ENCODE measurements at regions not wholly inside any gene's neighbourhood (a gene's known extent, or its start where the extent isn't known, plus 50 kb on each side); places are given as distances from the start of the nearest gene placed in this dataset.

DNA sequence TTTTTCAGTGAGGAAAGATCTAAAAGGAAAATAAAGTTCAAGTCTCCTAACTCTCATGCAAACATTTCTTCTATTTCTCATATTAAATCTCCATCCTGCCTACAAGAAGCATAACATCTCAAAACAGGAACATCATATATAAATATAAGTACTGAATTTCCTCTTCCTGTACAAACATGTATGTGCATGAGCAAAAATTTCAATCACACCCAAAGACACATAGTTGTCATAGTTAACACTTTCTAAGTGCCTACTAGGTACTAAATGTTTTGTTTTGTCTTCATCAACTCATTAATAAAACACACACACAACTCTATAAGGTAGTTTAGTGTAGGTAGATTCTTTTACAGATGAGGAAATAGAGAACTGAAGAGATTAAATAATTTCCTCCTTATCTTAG, 237.1 kb upstream of the ADGRL2 start:
- H3K4me1 ChIP-seq: no peaks in the 10 kb centered on the region
- H3K4me3 ChIP-seq: no peak overlapping the region
- no peaks in the 10 kb centered on the region for H3K27me3 ChIP-seq
- no peak for DNase-seq (ENCODE audit: low spot score in 2 of 2)
- H3K9me3 ChIP-seq: no peaks in the 10 kb centered on the region
- no peak overlapping the region for H3K27ac ChIP-seq
- peaks cover 4% of the 10 kb centered on the region for H3K36me3 ChIP-seq
- no peak for TF ChIP-seq POLR2A (IDR thresholded peaks at IDR 0.05)
- TF ChIP-seq, protein P1, sequence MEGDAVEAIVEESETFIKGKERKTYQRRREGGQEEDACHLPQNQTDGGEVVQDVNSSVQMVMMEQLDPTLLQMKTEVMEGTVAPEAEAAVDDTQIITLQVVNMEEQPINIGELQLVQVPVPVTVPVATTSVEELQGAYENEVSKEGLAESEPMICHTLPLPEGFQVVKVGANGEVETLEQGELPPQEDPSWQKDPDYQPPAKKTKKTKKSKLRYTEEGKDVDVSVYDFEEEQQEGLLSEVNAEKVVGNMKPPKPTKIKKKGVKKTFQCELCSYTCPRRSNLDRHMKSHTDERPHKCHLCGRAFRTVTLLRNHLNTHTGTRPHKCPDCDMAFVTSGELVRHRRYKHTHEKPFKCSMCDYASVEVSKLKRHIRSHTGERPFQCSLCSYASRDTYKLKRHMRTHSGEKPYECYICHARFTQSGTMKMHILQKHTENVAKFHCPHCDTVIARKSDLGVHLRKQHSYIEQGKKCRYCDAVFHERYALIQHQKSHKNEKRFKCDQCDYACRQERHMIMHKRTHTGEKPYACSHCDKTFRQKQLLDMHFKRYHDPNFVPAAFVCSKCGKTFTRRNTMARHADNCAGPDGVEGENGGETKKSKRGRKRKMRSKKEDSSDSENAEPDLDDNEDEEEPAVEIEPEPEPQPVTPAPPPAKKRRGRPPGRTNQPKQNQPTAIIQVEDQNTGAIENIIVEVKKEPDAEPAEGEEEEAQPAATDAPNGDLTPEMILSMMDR (IDR thresholded peaks at IDR 0.05): no peak
- intact Hi-C loops (cut with DNase I; ENCODE audit: low total_unique reads): no loop called here

DNA sequence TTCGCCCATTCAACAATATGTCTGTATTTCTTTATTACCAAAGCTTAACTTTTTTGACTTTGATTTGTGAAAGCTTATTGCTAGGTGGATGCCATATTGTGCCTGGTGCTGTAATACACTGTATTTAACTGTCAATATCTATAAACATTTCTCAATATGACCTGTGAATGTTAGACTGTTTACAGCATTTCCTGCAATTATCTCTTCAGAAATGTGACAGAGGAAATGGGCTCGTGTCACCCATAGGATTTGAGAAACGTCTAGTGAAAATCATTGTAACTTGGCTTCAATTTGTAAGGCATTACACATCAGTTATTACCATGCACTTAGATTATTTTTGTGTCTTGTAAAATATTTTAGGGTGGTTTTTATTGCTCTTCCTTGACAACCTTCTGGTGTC, 237.8 kb upstream of the ADGRL2 start:
- no peaks in the 10 kb centered on the region for H3K4me1 ChIP-seq
- H3K9me3 ChIP-seq: no peaks in the 10 kb centered on the region
- intact Hi-C loops (cut with DNase I; ENCODE audit: low total_unique reads): no loop called here
- no peak overlapping the region for H3K4me3 ChIP-seq
- no peak overlapping the region for H3K27ac ChIP-seq
- H3K36me3 ChIP-seq: peaks cover 4% of the 10 kb centered on the region
- no peak for DNase-seq (ENCODE audit: low spot score in 2 of 2)
- H3K27me3 ChIP-seq: no peaks in the 10 kb centered on the region
- TF ChIP-seq POLR2AphosphoS5 (IDR thresholded peaks at IDR 0.05): no peak
- TF ChIP-seq, protein P1 (IDR thresholded peaks at IDR 0.05): no peak
- TF ChIP-seq POLR2A (IDR thresholded peaks at IDR 0.05): no peak

DNA sequence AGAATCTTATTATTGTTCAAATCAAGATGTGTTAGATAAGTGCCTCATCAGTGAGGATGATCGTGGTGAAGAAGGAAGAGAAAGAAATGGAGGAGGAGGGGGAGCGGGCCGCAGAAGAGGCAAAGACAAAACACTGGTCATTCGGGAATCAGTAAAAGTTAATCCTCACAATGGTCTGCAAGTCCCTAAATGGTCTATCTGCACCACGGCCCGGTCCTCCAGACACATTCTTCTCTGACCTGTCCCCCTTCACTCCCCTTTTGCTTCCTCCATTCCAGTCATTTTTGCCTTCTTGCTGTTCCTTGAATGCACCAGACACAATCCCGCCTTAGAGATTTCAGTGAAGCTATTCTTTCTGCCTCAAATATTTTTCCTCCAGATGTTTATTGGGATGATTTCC, 240.1 kb upstream of the ADGRL2 start:
- intact Hi-C loops (cut with DNase I; ENCODE audit: low total_unique reads): loop anchor here (2.0 kb wide), 1 partner anchor 54 kb away; no protein-coding TSS in a partner anchor
- TF ChIP-seq POLR2A (IDR thresholded peaks at IDR 0.05) (no peak), POLR2AphosphoS5 (IDR thresholded peaks at IDR 0.05) (no peak)
- TF ChIP-seq, protein P1 (IDR thresholded peaks at IDR 0.05): no peak
- DNase-seq (ENCODE audit: low spot score in 2 of 2): no peak
- no peak overlapping the region for H3K4me3 ChIP-seq
- H3K27me3 ChIP-seq: no peaks in the 10 kb centered on the region
- H3K4me1 ChIP-seq: no peaks in the 10 kb centered on the region
- no peaks in the 10 kb centered on the region for H3K9me3 ChIP-seq
- no peak overlapping the region for H3K27ac ChIP-seq
- H3K36me3 ChIP-seq: peaks cover 4% of the 10 kb centered on the region

DNA sequence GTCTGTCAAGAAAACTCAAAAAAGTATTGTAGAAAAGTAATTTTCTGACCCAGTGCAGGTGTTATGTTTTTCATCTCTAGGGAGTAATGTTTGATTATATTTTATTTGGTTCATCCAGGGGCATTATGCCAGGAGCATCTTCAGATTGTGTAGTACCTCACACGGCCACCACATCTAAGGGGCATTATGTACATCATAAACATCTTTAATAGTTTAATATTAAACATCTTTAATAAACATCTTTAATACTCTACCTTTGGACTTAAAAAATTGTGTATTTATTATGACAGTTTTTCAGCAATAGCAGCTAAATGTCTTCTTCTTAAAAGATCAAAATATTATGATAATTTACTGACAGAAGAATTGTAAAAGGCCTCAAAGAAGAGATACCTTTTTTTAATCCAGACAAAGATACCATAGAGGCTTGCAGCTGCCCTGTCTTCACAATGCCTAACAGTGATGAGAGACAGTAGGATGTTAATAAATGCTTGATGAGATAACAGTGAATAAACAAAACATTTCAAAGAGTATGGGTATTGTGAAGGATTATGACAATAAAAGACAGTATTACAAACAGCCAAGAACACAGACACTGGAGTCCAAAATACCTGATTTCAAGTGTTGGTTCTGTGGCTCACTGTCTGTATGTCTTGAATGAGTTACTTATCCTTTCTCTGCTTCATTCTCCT, 240.9 kb upstream of the ADGRL2 start:
- Histone ChIP-seq H3K27ac (no peak overlapping the region), H3K27me3 (no peaks in the 10 kb centered on the region), H3K4me1 (no peaks in the 10 kb centered on the region), H3K4me3 (no peak overlapping the region), H3K36me3 (peaks cover 4% of the 10 kb centered on the region), H3K9me3 (no peaks in the 10 kb centered on the region)
- DNase-seq (ENCODE audit: low spot score in 2 of 2): no peak
- no peak for TF ChIP-seq POLR2AphosphoS5 (IDR thresholded peaks at IDR 0.05)
- TF ChIP-seq POLR2A (IDR thresholded peaks at IDR 0.05): no peak
- TF ChIP-seq, protein P1 (IDR thresholded peaks at IDR 0.05): no peak
- intact Hi-C loops (cut with DNase I; ENCODE audit: low total_unique reads): loop anchor here (2.0 kb wide), 1 partner anchor 55 kb away; no protein-coding TSS in a partner anchor

DNA sequence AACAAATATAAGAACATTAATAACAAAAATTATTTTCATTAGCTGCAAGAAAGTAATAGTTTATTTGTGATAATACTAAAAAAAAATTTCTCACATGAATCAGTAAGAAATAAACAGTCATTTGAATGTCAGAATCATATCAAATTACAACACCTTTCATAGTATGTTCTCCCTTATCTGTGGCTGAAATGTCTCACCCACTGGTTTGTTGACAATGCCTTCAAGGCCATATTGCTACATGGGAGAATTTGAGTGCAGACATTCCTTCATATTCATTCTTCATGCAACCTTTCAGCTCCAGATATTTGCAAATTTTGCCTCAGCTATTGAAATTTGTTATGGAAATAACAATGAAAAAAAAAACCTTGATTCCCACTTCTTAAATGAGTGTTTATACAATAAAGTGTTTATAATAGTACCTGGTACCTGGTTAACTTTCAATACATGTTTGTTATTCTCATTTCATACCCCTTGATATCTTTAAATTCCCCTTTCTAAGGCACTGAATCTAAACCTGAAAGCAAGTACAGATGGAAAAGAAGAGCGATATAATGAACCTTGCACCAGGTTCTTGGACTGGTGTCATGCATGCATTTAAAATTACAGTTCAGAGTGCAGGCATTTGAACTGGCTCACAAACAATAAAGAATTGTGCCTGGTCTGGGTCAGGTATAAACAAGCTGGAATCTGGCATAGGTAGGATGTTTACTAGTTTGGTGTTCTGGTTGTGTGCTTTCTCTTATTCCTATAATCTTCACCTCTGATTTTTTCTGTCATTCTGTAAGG, 242.2 kb upstream of the ADGRL2 start:
- DNase-seq (ENCODE audit: low spot score in 2 of 2): no peak
- intact Hi-C loops (cut with DNase I; ENCODE audit: low total_unique reads): no loop called here
- H3K27ac ChIP-seq: no peak overlapping the region
- no peaks in the 10 kb centered on the region for H3K27me3 ChIP-seq
- H3K9me3 ChIP-seq: no peaks in the 10 kb centered on the region
- no peak overlapping the region for H3K4me3 ChIP-seq
- no peaks in the 10 kb centered on the region for H3K4me1 ChIP-seq
- peaks cover 4% of the 10 kb centered on the region for H3K36me3 ChIP-seq
- TF ChIP-seq POLR2AphosphoS5 (IDR thresholded peaks at IDR 0.05): no peak
- no peak for TF ChIP-seq POLR2A (IDR thresholded peaks at IDR 0.05)
- TF ChIP-seq, protein P1 (IDR thresholded peaks at IDR 0.05): no peak

All from breast epithelium (tissue), 4 donors.